ENCODE measurements at regions not wholly inside any gene's neighbourhood (a gene's known extent, or its start where the extent isn't known, plus 50 kb on each side); places are given as distances from the start of the nearest gene placed in this dataset.

DNA sequence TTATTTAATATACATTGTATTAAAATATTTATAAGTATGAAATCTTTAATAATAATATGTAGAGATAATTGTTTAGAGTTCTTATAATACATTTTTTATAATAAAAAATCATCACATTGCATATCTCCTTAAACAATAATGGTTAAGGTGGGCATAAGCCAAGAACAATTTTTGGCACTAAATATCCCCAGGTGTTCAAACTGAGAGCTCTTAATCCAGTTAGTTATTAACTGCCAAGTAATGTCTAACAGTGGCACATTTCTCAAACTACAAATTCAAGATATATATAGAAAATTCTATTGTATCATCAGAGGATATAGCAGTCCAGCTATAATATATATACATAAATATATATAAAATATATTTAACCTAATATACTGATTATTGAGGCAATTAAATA is 680.8 kb downstream of the SI start:
- TF ChIP-seq EGR1 (IDR thresholded peaks at IDR 0.05) (no peak), TEAD4 (IDR thresholded peaks at IDR 0.05) (no peak), NFIC (IDR thresholded peaks at IDR 0.05) (no peak), TAF1 (IDR thresholded peaks at IDR 0.05; ENCODE audit: low read depth) (no peak), CREB1 (IDR thresholded peaks at IDR 0.05; ENCODE audit: low read depth) (no peak), ZBTB7A (IDR thresholded peaks at IDR 0.05; ENCODE audit: low read depth) (no peak), CEBPB (IDR thresholded peaks at IDR 0.05) (no peak), RAD21 (IDR thresholded peaks at IDR 0.05; ENCODE audit: low read depth) (no peak), EP300 (IDR thresholded peaks at IDR 0.05; ENCODE audit: borderline replicate concordance) (no peak), YY1 (IDR thresholded peaks at IDR 0.05; ENCODE audit: low read depth) (no peak), TCF12 (IDR thresholded peaks at IDR 0.05; ENCODE audit: low read depth) (no peak), FOXM1 (IDR thresholded peaks at IDR 0.05; ENCODE audit: borderline replicate concordance, low read depth) (no peak)
- TF ChIP-seq, protein P1, sequence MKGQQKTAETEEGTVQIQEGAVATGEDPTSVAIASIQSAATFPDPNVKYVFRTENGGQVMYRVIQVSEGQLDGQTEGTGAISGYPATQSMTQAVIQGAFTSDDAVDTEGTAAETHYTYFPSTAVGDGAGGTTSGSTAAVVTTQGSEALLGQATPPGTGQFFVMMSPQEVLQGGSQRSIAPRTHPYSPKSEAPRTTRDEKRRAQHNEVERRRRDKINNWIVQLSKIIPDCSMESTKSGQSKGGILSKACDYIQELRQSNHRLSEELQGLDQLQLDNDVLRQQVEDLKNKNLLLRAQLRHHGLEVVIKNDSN (IDR thresholded peaks at IDR 0.05): no peak
- TF ChIP-seq, protein P2, sequence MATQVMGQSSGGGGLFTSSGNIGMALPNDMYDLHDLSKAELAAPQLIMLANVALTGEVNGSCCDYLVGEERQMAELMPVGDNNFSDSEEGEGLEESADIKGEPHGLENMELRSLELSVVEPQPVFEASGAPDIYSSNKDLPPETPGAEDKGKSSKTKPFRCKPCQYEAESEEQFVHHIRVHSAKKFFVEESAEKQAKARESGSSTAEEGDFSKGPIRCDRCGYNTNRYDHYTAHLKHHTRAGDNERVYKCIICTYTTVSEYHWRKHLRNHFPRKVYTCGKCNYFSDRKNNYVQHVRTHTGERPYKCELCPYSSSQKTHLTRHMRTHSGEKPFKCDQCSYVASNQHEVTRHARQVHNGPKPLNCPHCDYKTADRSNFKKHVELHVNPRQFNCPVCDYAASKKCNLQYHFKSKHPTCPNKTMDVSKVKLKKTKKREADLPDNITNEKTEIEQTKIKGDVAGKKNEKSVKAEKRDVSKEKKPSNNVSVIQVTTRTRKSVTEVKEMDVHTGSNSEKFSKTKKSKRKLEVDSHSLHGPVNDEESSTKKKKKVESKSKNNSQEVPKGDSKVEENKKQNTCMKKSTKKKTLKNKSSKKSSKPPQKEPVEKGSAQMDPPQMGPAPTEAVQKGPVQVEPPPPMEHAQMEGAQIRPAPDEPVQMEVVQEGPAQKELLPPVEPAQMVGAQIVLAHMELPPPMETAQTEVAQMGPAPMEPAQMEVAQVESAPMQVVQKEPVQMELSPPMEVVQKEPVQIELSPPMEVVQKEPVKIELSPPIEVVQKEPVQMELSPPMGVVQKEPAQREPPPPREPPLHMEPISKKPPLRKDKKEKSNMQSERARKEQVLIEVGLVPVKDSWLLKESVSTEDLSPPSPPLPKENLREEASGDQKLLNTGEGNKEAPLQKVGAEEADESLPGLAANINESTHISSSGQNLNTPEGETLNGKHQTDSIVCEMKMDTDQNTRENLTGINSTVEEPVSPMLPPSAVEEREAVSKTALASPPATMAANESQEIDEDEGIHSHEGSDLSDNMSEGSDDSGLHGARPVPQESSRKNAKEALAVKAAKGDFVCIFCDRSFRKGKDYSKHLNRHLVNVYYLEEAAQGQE (IDR thresholded peaks at IDR 0.05; ENCODE audit: low read depth): no peak
- TF ChIP-seq, protein P3, sequence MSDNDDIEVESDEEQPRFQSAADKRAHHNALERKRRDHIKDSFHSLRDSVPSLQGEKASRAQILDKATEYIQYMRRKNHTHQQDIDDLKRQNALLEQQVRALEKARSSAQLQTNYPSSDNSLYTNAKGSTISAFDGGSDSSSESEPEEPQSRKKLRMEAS (IDR thresholded peaks at IDR 0.05): no peak

DNA sequence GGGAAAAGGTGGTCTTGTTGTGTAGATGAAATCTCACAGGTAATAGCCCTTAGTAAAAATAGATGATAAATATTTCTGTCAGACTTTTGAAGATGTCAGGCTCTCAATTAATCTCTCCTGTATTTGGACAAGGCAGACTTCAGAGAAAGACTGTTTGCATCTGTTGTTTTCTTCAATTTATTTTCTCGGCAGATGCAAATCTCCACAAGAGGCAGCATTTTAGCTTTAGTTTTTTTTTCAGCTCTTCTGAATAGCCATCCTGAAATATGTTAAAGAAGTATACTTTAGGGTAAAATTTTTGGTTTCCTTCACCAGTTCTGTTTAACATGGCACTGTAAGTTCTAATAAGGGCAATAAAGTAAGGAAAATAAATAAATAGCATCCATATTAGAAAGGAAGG is 685.1 kb downstream of the SI start:
- TF ChIP-seq, protein P2 (IDR thresholded peaks at IDR 0.05; ENCODE audit: low read depth): no peak
- TF ChIP-seq TCF12 (IDR thresholded peaks at IDR 0.05; ENCODE audit: low read depth) (no peak), YY1 (IDR thresholded peaks at IDR 0.05; ENCODE audit: low read depth) (no peak), TAF1 (IDR thresholded peaks at IDR 0.05; ENCODE audit: low read depth) (no peak), EGR1 (IDR thresholded peaks at IDR 0.05) (no peak), ZBTB7A (IDR thresholded peaks at IDR 0.05; ENCODE audit: low read depth) (no peak), RAD21 (IDR thresholded peaks at IDR 0.05; ENCODE audit: low read depth) (no peak), CREB1 (IDR thresholded peaks at IDR 0.05; ENCODE audit: low read depth) (no peak), NFIC (IDR thresholded peaks at IDR 0.05) (no peak), TEAD4 (IDR thresholded peaks at IDR 0.05) (no peak), CEBPB (IDR thresholded peaks at IDR 0.05) (no peak), FOXM1 (IDR thresholded peaks at IDR 0.05; ENCODE audit: borderline replicate concordance, low read depth) (no peak), EP300 (IDR thresholded peaks at IDR 0.05; ENCODE audit: borderline replicate concordance) (no peak)
- TF ChIP-seq, protein P3 (IDR thresholded peaks at IDR 0.05): no peak
- TF ChIP-seq, protein P1 (IDR thresholded peaks at IDR 0.05): no peak

DNA sequence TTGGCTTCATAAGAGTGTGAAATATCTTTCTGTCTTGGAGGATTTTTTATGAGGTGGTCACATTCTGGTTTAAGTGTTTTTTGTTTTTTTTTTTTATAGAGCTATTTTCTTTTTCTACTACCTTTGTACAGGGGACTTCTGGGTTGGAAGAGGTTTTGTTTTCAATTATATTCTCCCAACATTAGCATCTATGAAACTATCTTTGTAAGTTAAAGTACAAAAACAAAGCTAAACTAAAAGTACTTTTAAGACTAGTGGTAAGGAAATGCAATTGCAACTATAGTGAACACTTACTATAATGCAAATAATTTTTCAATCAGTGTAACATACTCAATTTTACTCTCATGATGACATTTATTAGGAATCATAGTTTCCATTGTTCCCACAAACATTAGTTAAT is 688.2 kb downstream of the SI start:
- TF ChIP-seq ZBTB7A (IDR thresholded peaks at IDR 0.05; ENCODE audit: low read depth) (no peak), FOXM1 (IDR thresholded peaks at IDR 0.05; ENCODE audit: borderline replicate concordance, low read depth) (no peak), TAF1 (IDR thresholded peaks at IDR 0.05; ENCODE audit: low read depth) (no peak), CREB1 (IDR thresholded peaks at IDR 0.05; ENCODE audit: low read depth) (no peak), RAD21 (IDR thresholded peaks at IDR 0.05; ENCODE audit: low read depth) (no peak), TEAD4 (IDR thresholded peaks at IDR 0.05) (no peak), CEBPB (IDR thresholded peaks at IDR 0.05) (no peak), YY1 (IDR thresholded peaks at IDR 0.05; ENCODE audit: low read depth) (no peak), TCF12 (IDR thresholded peaks at IDR 0.05; ENCODE audit: low read depth) (no peak)
- TF ChIP-seq, protein P3 (IDR thresholded peaks at IDR 0.05): no peak
- TF ChIP-seq, protein P2 (IDR thresholded peaks at IDR 0.05; ENCODE audit: low read depth): no peak
- TF ChIP-seq, protein P1 (IDR thresholded peaks at IDR 0.05): no peak

DNA sequence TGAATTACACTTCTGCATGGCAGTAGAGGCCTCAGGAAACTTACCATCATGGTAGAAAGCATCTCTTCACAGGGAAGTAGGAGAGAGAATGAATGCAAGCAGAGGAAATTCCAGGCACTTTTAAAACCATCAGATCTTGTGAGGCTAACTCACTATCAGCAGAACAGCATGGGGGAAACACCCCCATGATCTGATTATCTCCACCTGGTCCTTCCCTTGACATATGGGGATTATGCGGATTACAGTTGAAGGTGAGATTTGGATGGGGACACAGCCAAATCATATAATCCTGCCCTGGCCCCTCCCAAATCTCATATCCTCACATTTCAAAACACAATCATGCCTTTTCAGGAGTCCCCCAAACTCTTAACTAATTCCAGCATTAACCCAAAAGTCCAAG is 691.1 kb downstream of the SI start:
- TF ChIP-seq, protein P2 (IDR thresholded peaks at IDR 0.05; ENCODE audit: low read depth): no peak
- TF ChIP-seq ZBTB7A (IDR thresholded peaks at IDR 0.05; ENCODE audit: low read depth) (no peak), FOXM1 (IDR thresholded peaks at IDR 0.05; ENCODE audit: borderline replicate concordance, low read depth) (no peak), RAD21 (IDR thresholded peaks at IDR 0.05; ENCODE audit: low read depth) (no peak)
